ENCODE measurements at regions not wholly inside any gene's neighbourhood (a gene's known extent, or its start where the extent isn't known, plus 50 kb on each side); places are given as distances from the start of the nearest gene placed in this dataset.

GRCh38 chr9:20074291-20074690 lies 285.5 kb upstream of the SLC24A2 start:
- H3K79me2 ChIP-seq (ENCODE audit: control insufficient read depth, insufficient read depth, low read length) = no peaks in the 10 kb centered on the region
- H2AFZ ChIP-seq (ENCODE audit: low read depth, low read length) = no peak overlapping the region
- H3K27me3 ChIP-seq (ENCODE audit: control insufficient read depth in 2 of 2, insufficient read depth in 2 of 2, low read length in 2 of 2) = no peaks in the 10 kb centered on the region
- no peak for DNase-seq (ENCODE audit: extremely low read depth in 1 of 4, low spot score in 3 of 4)
- no peaks in the 10 kb centered on the region for H3K9me1 ChIP-seq (ENCODE audit: control insufficient read depth, insufficient read depth, low read length)
- no peak overlapping the region for H3K4me3 ChIP-seq
- FAIRE-seq = no peak
- H3K27ac ChIP-seq (ENCODE audit: extremely low read depth, low read depth, low read length) = no peak overlapping the region
- POLR2A ChIA-PET = no interaction called here
- TF ChIP-seq EHMT2 (IDR thresholded peaks at IDR 0.05) = no peak
- no peak for TF ChIP-seq NFIC (IDR thresholded peaks at IDR 0.05)
- no peak for TF ChIP-seq ZC3H4 (CRISPR knock-in tag; IDR thresholded peaks at IDR 0.05; ENCODE audit: borderline replicate concordance)
- TF ChIP-seq ID3 (CRISPR knock-in tag; IDR thresholded peaks at IDR 0.05) = no peak
- no peak for TF ChIP-seq ID3 (tag; IDR thresholded peaks at IDR 0.05)
- no peak overlapping the region for H3K4me2 ChIP-seq (ENCODE audit: insufficient read depth, low read length)
- H3K9ac ChIP-seq (ENCODE audit: insufficient read depth in 1 of 2, low read depth in 2 of 2, low read length in 2 of 2) = no peak overlapping the region
- no CpG with 5 or more reads among the region's 1 CpG for WGBS (ENCODE audit: insufficient coverage, low coverage, missing lambda C conversion rate)
- in situ Hi-C loops (cut with MboI) = no loop called here
- H4K20me1 ChIP-seq (replicated peaks; ENCODE audit: control insufficient read depth, insufficient read depth, low read length) = no peaks in the 10 kb centered on the region
- no TSS peak for BruUV-seq (replicated peaks)
- CTCF ChIA-PET (ENCODE audit: low intra/inter-chr PET ratio) = no interaction called here
- no peak for ATAC-seq
- no peaks in the 10 kb centered on the region for H3K4me1 ChIP-seq (replicated peaks in 1 of 2; ENCODE audit: control insufficient read depth in 2 of 2, insufficient read depth in 2 of 2, low read length in 2 of 2)
- no peaks in the 10 kb centered on the region for H3K9me3 ChIP-seq (replicated peaks; ENCODE audit: control insufficient read depth, insufficient read depth, low read depth, low read length)
- no peaks in the 10 kb centered on the region for H3K36me3 ChIP-seq (ENCODE audit: control insufficient read depth, insufficient read depth, low read length)
- intact Hi-C loops (cut with micrococcal nuclease) = no loop called here

GRCh38 chr9:20070336-20070735 lies 281.5 kb upstream of the SLC24A2 start:
- ATAC-seq (no peak), FAIRE-seq (no peak), DNase-seq (ENCODE audit: extremely low read depth in 1 of 4, low spot score in 3 of 4) (no peak)
- H3K9me3 ChIP-seq (replicated peaks; ENCODE audit: control insufficient read depth, insufficient read depth, low read depth, low read length) = no peaks in the 10 kb centered on the region
- H3K27me3 ChIP-seq (ENCODE audit: control insufficient read depth in 2 of 2, insufficient read depth in 2 of 2, low read length in 2 of 2) = no peaks in the 10 kb centered on the region
- H3K79me2 ChIP-seq (ENCODE audit: control insufficient read depth, insufficient read depth, low read length) = no peaks in the 10 kb centered on the region
- no peaks in the 10 kb centered on the region for H4K20me1 ChIP-seq (replicated peaks; ENCODE audit: control insufficient read depth, insufficient read depth, low read length)
- in situ Hi-C loops (cut with MboI) (no loop called here), intact Hi-C loops (cut with micrococcal nuclease) (no loop called here)
- ChIA-PET POLR2A (no interaction called here), CTCF (ENCODE audit: low intra/inter-chr PET ratio) (no interaction called here)
- H3K36me3 ChIP-seq (ENCODE audit: control insufficient read depth, insufficient read depth, low read length) = no peaks in the 10 kb centered on the region
- no peaks in the 10 kb centered on the region for H3K9me1 ChIP-seq (ENCODE audit: control insufficient read depth, insufficient read depth, low read length)
- no TSS peak for BruUV-seq (replicated peaks)
- H3K4me2 ChIP-seq (ENCODE audit: insufficient read depth, low read length) = no peak overlapping the region
- WGBS (ENCODE audit: insufficient coverage, low coverage, missing lambda C conversion rate) = 0% methylated on average over 1 of the region's 3 CpGs
- no peak overlapping the region for H3K4me3 ChIP-seq
- no peaks in the 10 kb centered on the region for H3K4me1 ChIP-seq (replicated peaks in 1 of 2; ENCODE audit: control insufficient read depth in 2 of 2, insufficient read depth in 2 of 2, low read length in 2 of 2)
- H3K9ac ChIP-seq (ENCODE audit: insufficient read depth in 1 of 2, low read depth in 2 of 2, low read length in 2 of 2) = no peak overlapping the region
- H3K27ac ChIP-seq (ENCODE audit: extremely low read depth, low read depth, low read length) = no peak overlapping the region
- H2AFZ ChIP-seq (ENCODE audit: low read depth, low read length) = no peak overlapping the region
- TF ChIP-seq ZNF282 (CRISPR knock-in tag; IDR thresholded peaks at IDR 0.05) = no peak
- TF ChIP-seq CAMTA2 (CRISPR knock-in tag; conservative IDR thresholded peaks at IDR 0.05) = no peak
- TF ChIP-seq GABPB2 (CRISPR knock-in tag; conservative IDR thresholded peaks at IDR 0.05) = no peak
- no peak for TF ChIP-seq KDM1A (IDR thresholded peaks at IDR 0.05)
- TF ChIP-seq ZNF609 (CRISPR knock-in tag; IDR thresholded peaks at IDR 0.05; ENCODE audit: borderline replicate concordance) = no peak
- no peak for TF ChIP-seq ZNF143 (CRISPR knock-in tag; IDR thresholded peaks at IDR 0.05)
- TF ChIP-seq PHF8 (IDR thresholded peaks at IDR 0.05; ENCODE audit: borderline replicate concordance, low read length) = no peak
- TF ChIP-seq GABPA (tag; conservative IDR thresholded peaks at IDR 0.05; ENCODE audit: low read depth) = no peak
